ENCODE measurements at regions not wholly inside any gene's neighbourhood (a gene's known extent, or its start where the extent isn't known, plus 50 kb on each side); places are given as distances from the start of the nearest gene placed in this dataset.

- TF ChIP-seq CTCF (IDR thresholded peaks at IDR 0.05) (no peak), POLR2A (IDR thresholded peaks at IDR 0.05) (no peak), POLR2AphosphoS5 (IDR thresholded peaks at IDR 0.05) (no peak)
These were observed 993.6 kb upstream of the NXPH2 start for GRCh38 chr2:139773720-139774277.
